ENCODE measurements at regions not wholly inside any gene's neighbourhood (a gene's known extent, or its start where the extent isn't known, plus 50 kb on each side); places are given as distances from the start of the nearest gene placed in this dataset.

DNA sequence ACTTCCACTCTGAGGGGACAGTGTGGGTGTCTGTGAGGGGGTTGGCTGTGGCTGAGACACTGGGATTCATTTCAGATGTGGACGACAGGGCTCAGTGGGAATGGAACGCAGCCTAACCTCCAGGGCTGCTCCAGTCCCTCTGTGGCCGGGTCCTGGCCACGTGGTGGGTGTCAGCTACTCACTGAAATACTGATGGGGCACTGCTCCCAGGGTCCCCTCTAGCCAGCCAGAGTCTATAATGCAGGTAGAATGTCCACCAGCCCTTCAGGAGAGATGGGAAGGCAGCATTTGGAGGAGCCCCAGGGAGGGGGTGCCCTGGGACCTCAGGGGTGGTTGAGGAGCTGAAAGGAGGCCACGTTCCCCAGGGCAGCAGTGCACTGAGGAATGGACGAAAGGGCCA lies 87.2 kb upstream of the LANCL2 start:
- no peaks in the 10 kb centered on the region for H3K9me3 ChIP-seq (ENCODE audit: control insufficient read depth, low read depth, low read length)
- H3K27ac ChIP-seq (ENCODE audit: insufficient read length, low read depth, low read length) = no peak overlapping the region
- no CpG with 5 or more reads among the region's 6 CpGs for WGBS (ENCODE audit: extremely low coverage, insufficient read length, low lambda C conversion rate)
- no peak overlapping the region for H2AFZ ChIP-seq (ENCODE audit: low read length)
- Mint-ChIP-seq H3K27ac (no peak overlapping the region; a peak in 2 of 7 replicates), H3K36me3 (ENCODE audit: insufficient read depth in 1 of 3, low read depth in 3 of 3) (no peaks in the 10 kb centered on the region), H3K4me1 (peaks cover 8 to 10% of the 10 kb centered on the region in 2 experiments; a peak in 3 of 4 replicates), H3K27me3 (ENCODE audit: low read depth) (no peaks in the 10 kb centered on the region; the same call in 1 of the 2 replicates), H3K4me3 (no peak overlapping the region), H3K9me3 (no peaks in the 10 kb centered on the region)
- no peak overlapping the region for H2BK20ac ChIP-seq (ENCODE audit: low read depth, low read length, poor library complexity, severe bottlenecking)
- H3K18ac ChIP-seq (ENCODE audit: insufficient read length, low read depth, low read length) = no peak overlapping the region
- H2BK15ac ChIP-seq (ENCODE audit: low read depth, low read length) = no peak overlapping the region
- no peaks in the 10 kb centered on the region for H3K79me1 ChIP-seq (ENCODE audit: insufficient read depth, low read depth, low read length, poor library complexity, severe bottlenecking)
- no peak overlapping the region for H4K91ac ChIP-seq (ENCODE audit: insufficient read length, low read depth, low read length)
- TF ChIP-seq, protein P1, sequence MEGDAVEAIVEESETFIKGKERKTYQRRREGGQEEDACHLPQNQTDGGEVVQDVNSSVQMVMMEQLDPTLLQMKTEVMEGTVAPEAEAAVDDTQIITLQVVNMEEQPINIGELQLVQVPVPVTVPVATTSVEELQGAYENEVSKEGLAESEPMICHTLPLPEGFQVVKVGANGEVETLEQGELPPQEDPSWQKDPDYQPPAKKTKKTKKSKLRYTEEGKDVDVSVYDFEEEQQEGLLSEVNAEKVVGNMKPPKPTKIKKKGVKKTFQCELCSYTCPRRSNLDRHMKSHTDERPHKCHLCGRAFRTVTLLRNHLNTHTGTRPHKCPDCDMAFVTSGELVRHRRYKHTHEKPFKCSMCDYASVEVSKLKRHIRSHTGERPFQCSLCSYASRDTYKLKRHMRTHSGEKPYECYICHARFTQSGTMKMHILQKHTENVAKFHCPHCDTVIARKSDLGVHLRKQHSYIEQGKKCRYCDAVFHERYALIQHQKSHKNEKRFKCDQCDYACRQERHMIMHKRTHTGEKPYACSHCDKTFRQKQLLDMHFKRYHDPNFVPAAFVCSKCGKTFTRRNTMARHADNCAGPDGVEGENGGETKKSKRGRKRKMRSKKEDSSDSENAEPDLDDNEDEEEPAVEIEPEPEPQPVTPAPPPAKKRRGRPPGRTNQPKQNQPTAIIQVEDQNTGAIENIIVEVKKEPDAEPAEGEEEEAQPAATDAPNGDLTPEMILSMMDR (conservative IDR thresholded peaks at IDR 0.05) = no peak
- H4K8ac ChIP-seq (replicated peaks; ENCODE audit: insufficient read length, low read depth, low read length) = no peak overlapping the region
- H3K4me1 ChIP-seq (ENCODE audit: insufficient read depth, low read length) = no peaks in the 10 kb centered on the region
- H3K79me2 ChIP-seq (ENCODE audit: insufficient read depth, low read length) = no peaks in the 10 kb centered on the region
- no peak overlapping the region for H3T11ph ChIP-seq (ENCODE audit: low read length)
- no peak overlapping the region for H2BK120ac ChIP-seq (ENCODE audit: low read depth, low read length, poor library complexity, severe bottlenecking)
- no peaks in the 10 kb centered on the region for H3K27me3 ChIP-seq (ENCODE audit: insufficient read depth, low read length)
- DNase-seq = no peak
- no peak overlapping the region for H3K23ac ChIP-seq (ENCODE audit: insufficient read length, low read depth, low read length)
- no peak overlapping the region for H2BK12ac ChIP-seq (ENCODE audit: insufficient read length, low read depth, low read length)
- H3K23me2 ChIP-seq (ENCODE audit: insufficient read length, low read depth, low read length, poor library complexity, severe bottlenecking) = no peaks in the 10 kb centered on the region
- H3K4me2 ChIP-seq (ENCODE audit: insufficient read depth, insufficient read length, low read length) = no peak overlapping the region
- no peak overlapping the region for H3K56ac ChIP-seq (ENCODE audit: insufficient read length, low read depth, low read length)
- H3K9ac ChIP-seq (ENCODE audit: extremely low read depth, insufficient read length, low read length) = no peak overlapping the region
- no peaks in the 10 kb centered on the region for H4K20me1 ChIP-seq (ENCODE audit: control insufficient read depth, insufficient read depth, insufficient read length)
- H2BK5ac ChIP-seq (ENCODE audit: insufficient read length, low read length) = no peak overlapping the region
- no peak overlapping the region for H3K14ac ChIP-seq (ENCODE audit: insufficient read depth, low read length)
- no peak overlapping the region for H4K5ac ChIP-seq (ENCODE audit: insufficient read length, low read depth, low read length)
- no peak overlapping the region for H2AK5ac ChIP-seq (ENCODE audit: insufficient read length, low read length)
- H3K4ac ChIP-seq (ENCODE audit: low read depth, low read length) = no peak overlapping the region

Data from H9 (cell line).